Chondrocyte (in vitro differentiated cells): ENCODE measurements at regions not wholly inside any gene's neighbourhood (a gene's known extent, or its start where the extent isn't known, plus 50 kb on each side); places are given as distances from the start of the nearest gene placed in this dataset.
"Not testable (repeated sequence)": the region's sequence is repeated elsewhere in the genome, so short reads cannot be mapped to it uniquely, and the experiment has no call there.

Experiments used
- DNase-seq: peaks from one replicate; pipeline ENCODE4 v3.0.0; 2021; ENCODE audit warnings: mixed read lengths, low spot score
- H3K27ac Mint-ChIP-seq: one replicate; pipeline ENCODE4 v1.8.0; 2021; ENCODE audit warnings: mild to moderate bottlenecking, moderate library complexity, mixed read lengths; ENCODE audit not compliant: unreplicated experiment
- H3K27me3 Mint-ChIP-seq: 2 replicates; pipeline ENCODE4 v1.8.0; 2021; ENCODE audit warnings: low read depth, mixed read lengths
- H3K36me3 Mint-ChIP-seq: 2 replicates; pipeline ENCODE4 v1.8.0; 2021; ENCODE audit warnings: low read depth, mixed read lengths
- H3K4me1 Mint-ChIP-seq: 2 replicates; pipeline ENCODE4 v1.8.0; 2021; ENCODE audit warnings: low read depth, mild to moderate bottlenecking, mixed read lengths
- H3K4me3 Mint-ChIP-seq: one replicate; pipeline ENCODE4 v1.8.0; 2021; ENCODE audit warnings: mild to moderate bottlenecking, moderate library complexity, mixed read lengths; ENCODE audit not compliant: unreplicated experiment
- H3K9me3 Mint-ChIP-seq: 2 replicates; pipeline ENCODE4 v1.8.0; 2021; ENCODE audit warnings: low read depth, mixed read lengths
- CTCF ChIP-seq: fragments of 200-600 bp; sonication (generic); IDR thresholded peaks from 2 replicates; pipeline ENCODE4 v1.5.0; 2021; ENCODE audit warnings: antibody characterized with exemption, mild to moderate bottlenecking, moderate library complexity

- H3K4me3 Mint-ChIP-seq: no peak overlapping the region
- peaks cover 20% of the 10 kb centered on the region for H3K9me3 Mint-ChIP-seq
- H3K27ac Mint-ChIP-seq: peak overlapping the region; percentile 39
- H3K36me3 Mint-ChIP-seq: peaks cover 15% of the 10 kb centered on the region
- DNase-seq: no peak
- no peak for TF ChIP-seq CTCF
- peaks cover 24% of the 10 kb centered on the region for H3K4me1 Mint-ChIP-seq
- no peaks in the 10 kb centered on the region for H3K27me3 Mint-ChIP-seq
Observed at GRCh38 chr15:96201696-96202095, 128.8 kb upstream of the NR2F2 start.

GRCh38 chr15:96205588-96205987, 124.9 kb upstream of the NR2F2 start:
- H3K4me3 Mint-ChIP-seq, H3K27me3 Mint-ChIP-seq, H3K4me1 Mint-ChIP-seq, H3K27ac Mint-ChIP-seq, DNase-seq: not testable (repeated sequence)
- H3K36me3 Mint-ChIP-seq: peaks cover 16% of the 10 kb centered on the region
- peaks cover 18% of the 10 kb centered on the region for H3K9me3 Mint-ChIP-seq

GRCh38 chr15:96207377-96208006, 123.0 kb upstream of the NR2F2 start:
- H3K27me3 Mint-ChIP-seq: no peaks in the 10 kb centered on the region
- no peak for DNase-seq
- peaks cover 19% of the 10 kb centered on the region for H3K9me3 Mint-ChIP-seq
- no peaks in the 10 kb centered on the region for H3K4me1 Mint-ChIP-seq
- H3K36me3 Mint-ChIP-seq: peaks cover 10% of the 10 kb centered on the region
- no peak overlapping the region for H3K4me3 Mint-ChIP-seq
- TF ChIP-seq CTCF: no peak
- no peak overlapping the region for H3K27ac Mint-ChIP-seq

- no peak overlapping the region for H3K27ac Mint-ChIP-seq
- H3K4me1 Mint-ChIP-seq: no peaks in the 10 kb centered on the region
- no peak for DNase-seq
- no peak for TF ChIP-seq CTCF
- peaks cover 10% of the 10 kb centered on the region for H3K36me3 Mint-ChIP-seq
- peaks cover 19% of the 10 kb centered on the region for H3K9me3 Mint-ChIP-seq
- no peak overlapping the region for H3K4me3 Mint-ChIP-seq
- no peaks in the 10 kb centered on the region for H3K27me3 Mint-ChIP-seq
Observed at GRCh38 chr15:96209285-96209735, 121.2 kb upstream of the NR2F2 start.

GRCh38 chr15:96213045-96213444, 117.5 kb upstream of the NR2F2 start:
- Mint-ChIP-seq H3K36me3 (peaks cover 4% of the 10 kb centered on the region), H3K4me3 (no peak overlapping the region), H3K27ac (no peak overlapping the region), H3K9me3 (peaks cover 6% of the 10 kb centered on the region), H3K4me1 (no peaks in the 10 kb centered on the region), H3K27me3 (no peaks in the 10 kb centered on the region)
- no peak for DNase-seq
- TF ChIP-seq CTCF: no peak

GRCh38 chr15:96213896-96214295, 116.6 kb upstream of the NR2F2 start:
- H3K9me3 Mint-ChIP-seq: peaks cover 6% of the 10 kb centered on the region
- DNase-seq: no peak
- H3K4me3 Mint-ChIP-seq: no peak overlapping the region
- no peak for TF ChIP-seq CTCF
- H3K27ac Mint-ChIP-seq: no peak overlapping the region
- no peaks in the 10 kb centered on the region for H3K4me1 Mint-ChIP-seq
- peaks cover 4% of the 10 kb centered on the region for H3K36me3 Mint-ChIP-seq
- H3K27me3 Mint-ChIP-seq: no peaks in the 10 kb centered on the region

- H3K27me3 Mint-ChIP-seq, H3K4me1 Mint-ChIP-seq, H3K27ac Mint-ChIP-seq, H3K36me3 Mint-ChIP-seq, DNase-seq, H3K4me3 Mint-ChIP-seq, H3K9me3 Mint-ChIP-seq: not testable (repeated sequence)
Observed at GRCh38 chr15:96216481-96216880, 114.0 kb upstream of the NR2F2 start.
